ENCODE measurements at regions not wholly inside any gene's neighbourhood (a gene's known extent, or its start where the extent isn't known, plus 50 kb on each side); places are given as distances from the start of the nearest gene placed in this dataset.

GRCh38 chr7:106978425-106979420, 65.8 kb upstream of the PRKAR2B start:
- TF ChIP-seq CTCF (IDR thresholded peaks at IDR 0.05) (no peak), EZH2 (IDR thresholded peaks at IDR 0.05; ENCODE audit: borderline replicate concordance, insufficient read depth, low read depth, low read length, poor library complexity, severe bottlenecking) (no peak)
